ENCODE measurements at regions not wholly inside any gene's neighbourhood (a gene's known extent, or its start where the extent isn't known, plus 50 kb on each side); places are given as distances from the start of the nearest gene placed in this dataset.
A peak's percentile ranks its signal among the peaks of the same experiment; 100 is the strongest.

GRCh38 chr3:191721390-191721861 is 260.5 kb downstream of the PYDC2 start:
- no peak overlapping the region for H2AFZ ChIP-seq (ENCODE audit: low read depth, low read length)
- Mint-ChIP-seq H3K27ac (ENCODE audit: unreplicated experiment) (no peak overlapping the region), H3K27me3 (ENCODE audit: low read depth, unreplicated experiment) (no peaks in the 10 kb centered on the region), H3K36me3 (ENCODE audit: low read depth, unreplicated experiment) (no peaks in the 10 kb centered on the region), H3K4me3 (ENCODE audit: unreplicated experiment) (no peak overlapping the region), H3K4me1 (ENCODE audit: low read depth, unreplicated experiment) (no peaks in the 10 kb centered on the region), H3K9me3 (ENCODE audit: unreplicated experiment) (no peaks in the 10 kb centered on the region)
- H3K9me3 ChIP-seq (ENCODE audit: insufficient read depth, low read depth, low read length), result no peaks in the 10 kb centered on the region
- DNase-seq (ENCODE audit: low read depth) (no peak), FAIRE-seq (no peak)
- H3K4me2 ChIP-seq (ENCODE audit: low read length), result no peak overlapping the region
- no peak overlapping the region for H3K9ac ChIP-seq (ENCODE audit: low read length)
- TF ChIP-seq EZH2 (IDR thresholded peaks at IDR 0.05; ENCODE audit: insufficient read depth, low read length) (no peak), CTCF (IDR thresholded peaks at IDR 0.05; ENCODE audit: insufficient read depth, low read depth, low read length) (no peak)
- no peak overlapping the region for H3K27ac ChIP-seq (ENCODE audit: low read depth, low read length)
- no peaks in the 10 kb centered on the region for H3K27me3 ChIP-seq (ENCODE audit: insufficient read depth, low read length)
- no peaks in the 10 kb centered on the region for H3K4me1 ChIP-seq (ENCODE audit: insufficient read depth, low read length)
- H3K36me3 ChIP-seq (ENCODE audit: insufficient read depth, low read length), result no peaks in the 10 kb centered on the region
- H3K79me2 ChIP-seq (ENCODE audit: insufficient read depth, low read length), result no peaks in the 10 kb centered on the region
- no peak overlapping the region for H3K4me3 ChIP-seq (ENCODE audit: insufficient read depth, low read depth, low read length)
- H4K20me1 ChIP-seq (ENCODE audit: insufficient read depth, low read length), result no peaks in the 10 kb centered on the region

GRCh38 chr3:191721990-191722389 is 261.0 kb downstream of the PYDC2 start:
- no peaks in the 10 kb centered on the region for H3K9me3 Mint-ChIP-seq (ENCODE audit: unreplicated experiment)
- no peaks in the 10 kb centered on the region for H3K4me1 Mint-ChIP-seq (ENCODE audit: low read depth, unreplicated experiment)
- Histone ChIP-seq H3K27me3 (ENCODE audit: insufficient read depth, low read length) (no peaks in the 10 kb centered on the region), H3K9me3 (ENCODE audit: insufficient read depth, low read depth, low read length) (no peaks in the 10 kb centered on the region), H2AFZ (ENCODE audit: low read depth, low read length) (no peak overlapping the region), H3K4me3 (ENCODE audit: insufficient read depth, low read depth, low read length) (no peak overlapping the region), H3K4me2 (ENCODE audit: low read length) (no peak overlapping the region), H4K20me1 (ENCODE audit: insufficient read depth, low read length) (no peaks in the 10 kb centered on the region), H3K4me1 (ENCODE audit: insufficient read depth, low read length) (no peaks in the 10 kb centered on the region), H3K36me3 (ENCODE audit: insufficient read depth, low read length) (no peaks in the 10 kb centered on the region), H3K79me2 (ENCODE audit: insufficient read depth, low read length) (no peaks in the 10 kb centered on the region), H3K9ac (ENCODE audit: low read length) (no peak overlapping the region), H3K27ac (ENCODE audit: low read depth, low read length) (no peak overlapping the region)
- no peak overlapping the region for H3K4me3 Mint-ChIP-seq (ENCODE audit: unreplicated experiment)
- H3K36me3 Mint-ChIP-seq (ENCODE audit: low read depth, unreplicated experiment), result no peaks in the 10 kb centered on the region
- TF ChIP-seq EZH2 (IDR thresholded peaks at IDR 0.05; ENCODE audit: insufficient read depth, low read length) (no peak), CTCF (IDR thresholded peaks at IDR 0.05; ENCODE audit: insufficient read depth, low read depth, low read length) (no peak)
- H3K27ac Mint-ChIP-seq (ENCODE audit: unreplicated experiment), result no peak overlapping the region
- FAIRE-seq (no peak), DNase-seq (ENCODE audit: low read depth) (peak; percentile 2)
- no peaks in the 10 kb centered on the region for H3K27me3 Mint-ChIP-seq (ENCODE audit: low read depth, unreplicated experiment)

GRCh38 chr3:191727338-191727737 is 266.4 kb downstream of the PYDC2 start:
- H3K27me3 Mint-ChIP-seq (ENCODE audit: low read depth, unreplicated experiment), result no peaks in the 10 kb centered on the region
- Histone ChIP-seq H3K27ac (ENCODE audit: low read depth, low read length) (no peak overlapping the region), H4K20me1 (ENCODE audit: insufficient read depth, low read length) (no peaks in the 10 kb centered on the region), H3K9ac (ENCODE audit: low read length) (no peak overlapping the region), H3K4me3 (ENCODE audit: insufficient read depth, low read depth, low read length) (no peak overlapping the region), H3K27me3 (ENCODE audit: insufficient read depth, low read length) (no peaks in the 10 kb centered on the region), H3K4me2 (ENCODE audit: low read length) (no peak overlapping the region), H3K36me3 (ENCODE audit: insufficient read depth, low read length) (no peaks in the 10 kb centered on the region), H2AFZ (ENCODE audit: low read depth, low read length) (no peak overlapping the region), H3K4me1 (ENCODE audit: insufficient read depth, low read length) (no peaks in the 10 kb centered on the region), H3K79me2 (ENCODE audit: insufficient read depth, low read length) (no peaks in the 10 kb centered on the region), H3K9me3 (ENCODE audit: insufficient read depth, low read depth, low read length) (no peaks in the 10 kb centered on the region)
- H3K36me3 Mint-ChIP-seq (ENCODE audit: low read depth, unreplicated experiment), result no peaks in the 10 kb centered on the region
- no peaks in the 10 kb centered on the region for H3K9me3 Mint-ChIP-seq (ENCODE audit: unreplicated experiment)
- TF ChIP-seq EZH2 (IDR thresholded peaks at IDR 0.05; ENCODE audit: insufficient read depth, low read length), result no peak
- no peak for TF ChIP-seq CTCF (IDR thresholded peaks at IDR 0.05; ENCODE audit: insufficient read depth, low read depth, low read length)
- H3K4me3 Mint-ChIP-seq (ENCODE audit: unreplicated experiment), result no peak overlapping the region
- DNase-seq (ENCODE audit: low read depth), result no peak
- no peak for FAIRE-seq
- H3K4me1 Mint-ChIP-seq (ENCODE audit: low read depth, unreplicated experiment), result no peaks in the 10 kb centered on the region
- H3K27ac Mint-ChIP-seq (ENCODE audit: unreplicated experiment), result no peak overlapping the region
